GM12892 (cell line): ENCODE measurements at regions not wholly inside any gene's neighbourhood (a gene's known extent, or its start where the extent isn't known, plus 50 kb on each side); places are given as distances from the start of the nearest gene placed in this dataset.

Experiments
- DNase-seq: peaks from one replicate; pipeline ENCODE4 v3.0.0; 2011; ENCODE audit not compliant: insufficient read length
- FAIRE-seq: peaks from 2 replicates; lab custom pipeline; 2011; peaks lifted over from hg19 to GRCh38; lab: Jason Lieb, UNC
- POLR2A ChIP-seq: IDR thresholded peaks from 2 replicates; pipeline ENCODE4 v1.6.1; 2011; ENCODE audit warnings: low read depth, low read length, control low read depth
- POLR2AphosphoS5 ChIP-seq: IDR thresholded peaks from 2 replicates; pipeline ENCODE4 v1.6.1; 2011; ENCODE audit warnings: low read depth, low read length, control low read depth
- TAF1 ChIP-seq: IDR thresholded peaks from 2 replicates; pipeline ENCODE4 v1.6.1; 2011; ENCODE audit warnings: low read depth, mild to moderate bottlenecking, control low read depth, low read length, borderline replicate concordance

- no peak for TF ChIP-seq POLR2A
- TF ChIP-seq POLR2AphosphoS5 = no peak
- TF ChIP-seq TAF1 = no peak
- FAIRE-seq (no peak), DNase-seq (no peak)
Measured at GRCh38 chr20:11378252-11378651, 539.4 kb upstream of the BTBD3 start.

GRCh38 chr20:11379257-11380011 is 538.3 kb upstream of the BTBD3 start:
- DNase-seq = no peak
- TF ChIP-seq POLR2A (no peak), TAF1 (no peak), POLR2AphosphoS5 (no peak)
- no peak for FAIRE-seq

- no peak for TF ChIP-seq POLR2A
- DNase-seq (no peak), FAIRE-seq (no peak)
Measured at GRCh38 chr20:11380283-11380682, 537.4 kb upstream of the BTBD3 start.

GRCh38 chr20:11387189-11387754 is 530.4 kb upstream of the BTBD3 start:
- TF ChIP-seq POLR2A = no peak
- no peak for FAIRE-seq
- DNase-seq = no peak

GRCh38 chr20:11389186-11389585 is 528.5 kb upstream of the BTBD3 start:
- DNase-seq = no peak

GRCh38 chr20:11391591-11391990 is 526.1 kb upstream of the BTBD3 start:
- TF ChIP-seq TAF1 = no peak
- TF ChIP-seq POLR2AphosphoS5 = no peak
- no peak for TF ChIP-seq POLR2A
- DNase-seq (no peak), FAIRE-seq (no peak)

More at GRCh38 chr20:11389186-11389585, 528.5 kb upstream of the BTBD3 start:
- FAIRE-seq = no peak
- TF ChIP-seq TAF1 = no peak
- no peak for TF ChIP-seq POLR2AphosphoS5
- TF ChIP-seq POLR2A = no peak

- TF ChIP-seq TAF1 (no peak), POLR2AphosphoS5 (no peak), POLR2A (no peak)
- DNase-seq = no peak
- no peak for FAIRE-seq
Measured at GRCh38 chr20:11394145-11394833, 523.4 kb upstream of the BTBD3 start.

GRCh38 chr20:11395581-11395980 is 522.1 kb upstream of the BTBD3 start:
- FAIRE-seq (no peak), DNase-seq (no peak)
- TF ChIP-seq POLR2AphosphoS5 (no peak), POLR2A (no peak), TAF1 (no peak)

- peak; percentile 1 for DNase-seq
- TF ChIP-seq TAF1 = no peak
- TF ChIP-seq POLR2AphosphoS5 = no peak
- peak; percentile 44 for FAIRE-seq
Measured at GRCh38 chr20:11401988-11402387, 515.7 kb upstream of the BTBD3 start.

GRCh38 chr20:11403711-11404110 is 514.0 kb upstream of the BTBD3 start:
- no peak for TF ChIP-seq POLR2A
- no peak for TF ChIP-seq POLR2AphosphoS5
- no peak for TF ChIP-seq TAF1
- DNase-seq (no peak), FAIRE-seq (no peak)

GRCh38 chr20:11406877-11407276 is 510.8 kb upstream of the BTBD3 start:
- DNase-seq = no peak
- TF ChIP-seq TAF1 (no peak), POLR2A (no peak), POLR2AphosphoS5 (no peak)
- no peak for FAIRE-seq

- FAIRE-seq = no peak
- no peak for DNase-seq
- TF ChIP-seq POLR2AphosphoS5 (no peak), POLR2A (no peak), TAF1 (no peak)
Measured at GRCh38 chr20:11409561-11409960, 508.1 kb upstream of the BTBD3 start.
